ENCODE measurements at regions not wholly inside any gene's neighbourhood (a gene's known extent, or its start where the extent isn't known, plus 50 kb on each side); places are given as distances from the start of the nearest gene placed in this dataset.
"Not testable (repeated sequence)": the region's sequence is repeated elsewhere in the genome, so short reads cannot be mapped to it uniquely, and the experiment has no call there.

DNA sequence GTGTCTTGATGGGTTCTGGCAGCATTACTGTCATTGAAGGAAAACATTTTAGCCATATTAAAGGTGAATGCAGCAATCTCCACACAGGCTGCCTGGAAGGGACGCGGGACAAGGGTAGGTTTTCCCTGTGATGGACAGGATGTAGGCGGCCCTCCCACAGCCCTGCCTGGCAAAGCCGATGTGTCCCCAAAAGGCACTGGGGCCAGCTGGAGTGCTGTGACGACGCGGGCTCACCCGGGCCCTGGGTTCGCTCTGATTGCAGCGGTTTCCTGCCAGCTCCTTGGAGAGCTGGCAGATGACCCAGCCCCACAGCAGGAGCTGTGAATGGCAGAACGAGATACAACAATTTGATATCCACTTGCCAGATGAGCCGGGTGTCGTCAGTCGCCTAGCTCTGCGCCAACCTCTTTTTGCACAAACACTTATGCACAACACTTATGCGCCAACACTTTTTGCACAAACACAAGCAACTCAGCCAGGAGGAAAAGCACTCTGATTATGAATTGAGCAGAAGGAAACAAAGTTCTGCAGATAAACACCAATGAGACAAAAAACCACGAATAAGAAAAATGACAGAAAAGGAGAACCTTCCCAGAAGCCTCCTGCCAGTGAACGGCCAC is 207.5 kb downstream of the ADRA2C start:
- TF ChIP-seq, protein P1, sequence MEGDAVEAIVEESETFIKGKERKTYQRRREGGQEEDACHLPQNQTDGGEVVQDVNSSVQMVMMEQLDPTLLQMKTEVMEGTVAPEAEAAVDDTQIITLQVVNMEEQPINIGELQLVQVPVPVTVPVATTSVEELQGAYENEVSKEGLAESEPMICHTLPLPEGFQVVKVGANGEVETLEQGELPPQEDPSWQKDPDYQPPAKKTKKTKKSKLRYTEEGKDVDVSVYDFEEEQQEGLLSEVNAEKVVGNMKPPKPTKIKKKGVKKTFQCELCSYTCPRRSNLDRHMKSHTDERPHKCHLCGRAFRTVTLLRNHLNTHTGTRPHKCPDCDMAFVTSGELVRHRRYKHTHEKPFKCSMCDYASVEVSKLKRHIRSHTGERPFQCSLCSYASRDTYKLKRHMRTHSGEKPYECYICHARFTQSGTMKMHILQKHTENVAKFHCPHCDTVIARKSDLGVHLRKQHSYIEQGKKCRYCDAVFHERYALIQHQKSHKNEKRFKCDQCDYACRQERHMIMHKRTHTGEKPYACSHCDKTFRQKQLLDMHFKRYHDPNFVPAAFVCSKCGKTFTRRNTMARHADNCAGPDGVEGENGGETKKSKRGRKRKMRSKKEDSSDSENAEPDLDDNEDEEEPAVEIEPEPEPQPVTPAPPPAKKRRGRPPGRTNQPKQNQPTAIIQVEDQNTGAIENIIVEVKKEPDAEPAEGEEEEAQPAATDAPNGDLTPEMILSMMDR (conservative IDR thresholded peaks at IDR 0.05; ENCODE audit: low read depth, low read length) = not testable (repeated sequence)
- not testable (repeated sequence) for TF ChIP-seq EZH2 (IDR thresholded peaks at IDR 0.05; ENCODE audit: borderline replicate concordance, low read depth, low read length, poor library complexity, severe bottlenecking)

Data from A673 (cell line).